Type B pancreatic cell (in vitro differentiated cells): ENCODE measurements at regions not wholly inside any gene's neighbourhood (a gene's known extent, or its start where the extent isn't known, plus 50 kb on each side); places are given as distances from the start of the nearest gene placed in this dataset.

ENCODE experiments used
- DNase-seq: peaks from one replicate; pipeline ENCODE4 v3.0.0; 2021; ENCODE audit warnings: mixed read lengths; ENCODE audit not compliant: unreplicated experiment; ENCODE audit errors: extremely low spot score
- H3K27ac Mint-ChIP-seq: 2 replicates; pipeline ENCODE4 v1.8.0; 2021; ENCODE audit warnings: mild to moderate bottlenecking, mixed read lengths
- H3K27me3 Mint-ChIP-seq: 2 replicates; pipeline ENCODE4 v1.8.0; 2021; ENCODE audit warnings: mixed read lengths
- H3K36me3 Mint-ChIP-seq: 2 replicates; pipeline ENCODE4 v1.8.0; 2021; ENCODE audit warnings: mixed read lengths
- H3K4me1 Mint-ChIP-seq: one replicate; pipeline ENCODE4 v1.8.0; 2021; ENCODE audit warnings: mixed read lengths; ENCODE audit not compliant: unreplicated experiment
- H3K4me3 Mint-ChIP-seq: 2 replicates; pipeline ENCODE4 v1.8.0; 2021; ENCODE audit warnings: mild to moderate bottlenecking, mixed read lengths
- H3K9me3 Mint-ChIP-seq: 2 replicates; pipeline ENCODE4 v1.8.0; 2021; ENCODE audit warnings: mixed read lengths
- TF ChIP-seq, protein P1 (sequence below): fragments of 200-600 bp; sonication (generic); conservative IDR thresholded peaks from 2 replicates; pipeline ENCODE4 v1.5.0; 2021; ENCODE audit warnings: antibody characterized with exemption, mild to moderate bottlenecking

DNA sequence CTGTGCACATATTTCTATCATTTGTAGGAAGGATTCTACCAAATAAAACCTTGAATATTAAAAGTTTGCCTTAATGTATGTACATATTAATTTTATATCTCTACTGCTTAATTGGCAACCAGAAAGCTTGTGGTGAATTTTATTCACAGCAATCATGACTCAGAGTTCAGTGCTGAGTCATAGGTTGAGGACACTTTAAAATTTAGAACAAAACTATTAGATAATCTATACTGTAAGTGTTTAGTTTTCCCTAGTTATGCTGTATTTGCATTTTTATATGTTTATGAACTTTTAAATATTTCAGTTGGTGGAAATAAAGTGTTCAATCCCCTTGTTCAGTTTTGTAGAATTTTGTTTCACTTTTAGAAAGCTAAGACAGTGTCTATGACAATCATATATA, 841.5 kb downstream of the KCNT2 start:
- TF ChIP-seq, protein P1, sequence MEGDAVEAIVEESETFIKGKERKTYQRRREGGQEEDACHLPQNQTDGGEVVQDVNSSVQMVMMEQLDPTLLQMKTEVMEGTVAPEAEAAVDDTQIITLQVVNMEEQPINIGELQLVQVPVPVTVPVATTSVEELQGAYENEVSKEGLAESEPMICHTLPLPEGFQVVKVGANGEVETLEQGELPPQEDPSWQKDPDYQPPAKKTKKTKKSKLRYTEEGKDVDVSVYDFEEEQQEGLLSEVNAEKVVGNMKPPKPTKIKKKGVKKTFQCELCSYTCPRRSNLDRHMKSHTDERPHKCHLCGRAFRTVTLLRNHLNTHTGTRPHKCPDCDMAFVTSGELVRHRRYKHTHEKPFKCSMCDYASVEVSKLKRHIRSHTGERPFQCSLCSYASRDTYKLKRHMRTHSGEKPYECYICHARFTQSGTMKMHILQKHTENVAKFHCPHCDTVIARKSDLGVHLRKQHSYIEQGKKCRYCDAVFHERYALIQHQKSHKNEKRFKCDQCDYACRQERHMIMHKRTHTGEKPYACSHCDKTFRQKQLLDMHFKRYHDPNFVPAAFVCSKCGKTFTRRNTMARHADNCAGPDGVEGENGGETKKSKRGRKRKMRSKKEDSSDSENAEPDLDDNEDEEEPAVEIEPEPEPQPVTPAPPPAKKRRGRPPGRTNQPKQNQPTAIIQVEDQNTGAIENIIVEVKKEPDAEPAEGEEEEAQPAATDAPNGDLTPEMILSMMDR: no peak
- Mint-ChIP-seq H3K27ac (no peak overlapping the region), H3K4me1 (no peaks in the 10 kb centered on the region), H3K36me3 (no peaks in the 10 kb centered on the region), H3K27me3 (no peaks in the 10 kb centered on the region), H3K9me3 (no peaks in the 10 kb centered on the region), H3K4me3 (no peak overlapping the region)
- DNase-seq: no peak

DNA sequence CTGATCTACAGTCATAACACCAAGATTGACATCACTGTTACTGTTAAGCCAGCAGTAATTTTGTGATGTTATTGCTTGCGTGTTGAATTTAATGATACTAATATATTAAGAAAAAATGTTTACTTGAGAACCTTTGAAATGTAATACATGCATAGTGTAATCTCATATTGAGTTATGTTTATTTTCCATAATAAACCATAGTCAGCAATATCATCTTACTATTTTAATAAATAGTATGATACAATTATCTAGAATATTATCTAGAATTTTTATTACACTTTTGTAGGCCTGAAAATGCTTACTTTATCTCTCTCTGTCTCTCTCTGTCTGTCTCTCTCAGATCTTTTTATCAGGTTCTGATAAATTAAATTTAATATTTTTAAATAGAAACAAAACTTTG, 843.1 kb downstream of the KCNT2 start:
- Mint-ChIP-seq H3K4me3 (no peak overlapping the region), H3K36me3 (no peaks in the 10 kb centered on the region)

DNA sequence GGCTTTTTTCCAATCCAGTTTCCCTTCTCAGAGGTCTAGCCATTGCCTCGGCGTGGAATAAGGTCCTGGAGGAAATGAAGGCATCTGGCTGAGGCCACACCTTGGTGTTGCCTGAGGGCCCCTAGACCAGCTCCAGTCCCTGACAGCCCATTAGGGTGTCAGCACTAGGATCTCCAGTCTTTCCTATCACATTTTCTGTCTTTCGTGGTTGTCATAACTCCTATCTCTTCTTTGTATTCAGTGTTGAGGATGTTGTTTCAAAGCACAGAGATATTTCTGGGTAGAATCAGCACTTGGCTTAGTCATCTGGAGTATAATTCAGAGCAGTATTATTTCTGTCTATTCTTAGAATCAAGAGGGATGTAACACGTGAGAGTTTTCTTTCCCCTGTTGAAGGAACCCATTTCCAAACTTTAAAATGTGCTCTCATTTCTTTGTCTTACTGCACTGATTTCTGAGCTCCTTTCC, 844.3 kb downstream of the KCNT2 start:
- Mint-ChIP-seq H3K36me3 (no peaks in the 10 kb centered on the region), H3K4me3 (no peak overlapping the region), H3K27me3 (no peaks in the 10 kb centered on the region), H3K27ac (no peak overlapping the region), H3K4me1 (no peaks in the 10 kb centered on the region), H3K9me3 (no peaks in the 10 kb centered on the region)
- TF ChIP-seq, protein P1: no peak
- DNase-seq: no peak

More for the DNA sequence above, 843.1 kb downstream of the KCNT2 start:
- no peak for DNase-seq
- no peaks in the 10 kb centered on the region for H3K4me1 Mint-ChIP-seq
- H3K9me3 Mint-ChIP-seq: no peaks in the 10 kb centered on the region
- no peak overlapping the region for H3K27ac Mint-ChIP-seq
- H3K27me3 Mint-ChIP-seq: no peaks in the 10 kb centered on the region
- TF ChIP-seq, protein P1: no peak

DNA sequence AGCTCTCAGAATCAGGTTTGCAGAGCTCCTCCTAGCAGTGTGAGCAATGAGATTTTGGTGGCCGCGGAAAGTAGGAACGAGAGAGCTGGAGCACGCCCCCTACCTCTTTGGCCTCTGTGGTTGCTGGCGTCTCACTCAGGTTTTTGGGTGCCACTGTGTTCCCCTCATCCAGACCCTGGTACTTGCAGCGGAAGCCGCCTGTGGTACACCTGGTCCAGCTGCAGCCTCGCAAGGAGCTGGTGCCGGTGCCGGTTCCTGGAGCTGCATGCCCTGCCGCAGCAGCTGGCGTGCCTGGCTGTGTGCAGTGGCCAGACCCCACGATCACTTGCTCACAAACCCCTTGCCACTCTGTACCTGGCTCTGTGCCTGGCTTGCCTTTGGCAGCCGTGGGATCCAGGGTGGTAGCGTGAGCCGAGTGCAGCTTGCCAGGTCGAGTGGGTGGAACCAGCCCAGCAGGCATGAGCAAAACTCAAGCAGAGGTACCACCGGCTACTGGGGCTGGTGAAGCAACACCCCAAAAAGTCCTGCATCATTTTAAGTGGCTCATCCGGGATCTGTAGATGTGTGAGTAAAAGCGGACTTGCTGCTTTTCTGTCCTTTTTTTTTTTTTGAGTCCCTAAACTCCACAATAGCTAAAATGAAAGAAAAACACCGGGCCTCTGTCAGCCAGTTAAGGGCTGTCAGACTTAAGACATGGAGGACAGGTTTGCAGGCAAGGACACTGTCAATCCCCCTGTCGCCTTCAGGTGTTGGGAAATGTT, 844.9 kb downstream of the KCNT2 start:
- H3K4me3 Mint-ChIP-seq: no peak overlapping the region
- no peak for DNase-seq
- H3K27ac Mint-ChIP-seq: no peak overlapping the region
- H3K36me3 Mint-ChIP-seq: no peaks in the 10 kb centered on the region
- no peaks in the 10 kb centered on the region for H3K9me3 Mint-ChIP-seq
- no peaks in the 10 kb centered on the region for H3K4me1 Mint-ChIP-seq
- no peaks in the 10 kb centered on the region for H3K27me3 Mint-ChIP-seq
- TF ChIP-seq, protein P1: no peak

DNA sequence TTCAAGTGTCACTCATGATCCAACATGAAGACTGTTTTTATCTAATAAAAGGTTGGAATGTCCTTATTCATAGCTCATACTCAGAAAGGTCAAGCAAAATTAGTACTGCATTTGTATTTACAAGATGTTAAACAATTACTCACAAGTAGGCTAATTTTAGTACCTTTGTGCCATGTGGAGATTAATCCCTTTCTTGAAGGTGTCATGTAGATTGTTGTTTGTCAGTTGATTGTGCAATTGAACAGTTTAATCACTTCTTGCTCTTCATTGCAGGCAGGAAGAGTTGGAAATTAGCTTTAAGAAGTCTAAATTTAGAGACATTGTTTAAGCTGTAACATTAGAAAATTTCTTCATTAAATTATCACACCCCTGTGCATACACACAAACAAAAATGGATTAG, 847.1 kb downstream of the KCNT2 start:
- Mint-ChIP-seq H3K4me3 (no peak overlapping the region), H3K27me3 (no peaks in the 10 kb centered on the region), H3K36me3 (no peaks in the 10 kb centered on the region), H3K4me1 (no peaks in the 10 kb centered on the region), H3K9me3 (no peaks in the 10 kb centered on the region), H3K27ac (no peak overlapping the region)
- TF ChIP-seq, protein P1: no peak
- no peak for DNase-seq
